ENCODE measurements at regions not wholly inside any gene's neighbourhood (a gene's known extent, or its start where the extent isn't known, plus 50 kb on each side); places are given as distances from the start of the nearest gene placed in this dataset.

- intact Hi-C loops (cut with micrococcal nuclease): no loop called here
Measured at GRCh38 chr2:236689393-236689700, 119.7 kb downstream of the ACKR3 start.

DNA sequence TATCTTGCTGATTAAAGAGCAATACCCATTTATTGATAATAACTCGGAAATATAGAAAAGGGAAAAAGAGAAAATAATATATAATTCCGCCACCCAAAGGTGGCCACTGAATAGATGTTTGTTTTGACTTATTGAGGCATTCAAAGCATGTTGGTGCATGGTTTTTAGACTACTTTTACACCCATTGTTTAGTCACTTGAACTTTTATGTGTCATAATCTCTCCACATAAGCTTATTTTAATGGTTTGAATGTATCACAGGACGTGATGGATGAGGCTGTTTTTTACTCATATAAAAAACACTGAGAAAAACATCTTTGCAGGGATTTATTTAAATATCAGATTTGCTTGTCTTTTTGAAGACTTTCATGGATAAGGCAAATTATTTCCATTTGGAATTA is 120.4 kb downstream of the ACKR3 start:
- intact Hi-C loops (cut with micrococcal nuclease): no loop called here

DNA sequence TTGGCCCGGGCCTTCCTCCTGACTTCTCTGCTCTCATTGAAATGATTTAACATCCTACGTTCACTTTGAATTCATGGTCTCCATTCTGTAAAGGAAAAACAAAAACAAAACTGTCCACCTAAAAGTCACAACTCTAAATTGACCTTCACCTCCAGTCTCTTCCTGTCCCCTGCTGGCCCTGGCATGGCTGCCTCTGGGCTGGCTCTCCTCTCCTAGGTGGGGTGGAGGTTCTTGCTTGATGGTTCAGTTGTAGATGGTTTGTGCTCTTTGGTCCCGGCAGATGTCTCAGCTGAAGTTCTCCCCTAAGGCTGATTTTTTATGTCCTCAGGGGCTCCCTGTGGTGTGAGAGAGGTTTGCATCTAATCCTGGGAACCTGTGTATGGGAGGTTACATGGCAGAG is 121.1 kb downstream of the ACKR3 start:
- intact Hi-C loops (cut with micrococcal nuclease): no loop called here

GRCh38 chr2:236691799-236692167 is 122.2 kb downstream of the ACKR3 start:
- intact Hi-C loops (cut with micrococcal nuclease): no loop called here

DNA sequence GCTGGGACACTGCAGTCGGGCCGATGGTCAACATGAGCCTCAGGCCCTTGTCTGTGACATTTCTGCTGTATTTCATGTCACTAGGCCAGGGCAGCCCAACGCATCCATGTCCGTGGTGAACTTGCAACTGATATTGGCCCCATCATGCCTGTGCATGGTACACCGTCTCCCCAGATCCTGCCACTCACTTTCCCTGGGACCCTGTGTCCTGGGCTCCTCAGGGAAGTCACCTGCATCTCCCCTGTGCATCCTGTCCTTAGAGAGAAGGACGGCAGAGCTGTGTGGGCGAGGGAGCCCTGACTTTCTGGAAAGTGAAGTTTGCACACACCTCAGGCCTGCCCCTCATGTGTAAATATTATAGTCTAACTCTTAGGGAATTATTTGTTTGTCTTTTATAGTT is 123.3 kb downstream of the ACKR3 start:
- intact Hi-C loops (cut with micrococcal nuclease): no loop called here

DNA sequence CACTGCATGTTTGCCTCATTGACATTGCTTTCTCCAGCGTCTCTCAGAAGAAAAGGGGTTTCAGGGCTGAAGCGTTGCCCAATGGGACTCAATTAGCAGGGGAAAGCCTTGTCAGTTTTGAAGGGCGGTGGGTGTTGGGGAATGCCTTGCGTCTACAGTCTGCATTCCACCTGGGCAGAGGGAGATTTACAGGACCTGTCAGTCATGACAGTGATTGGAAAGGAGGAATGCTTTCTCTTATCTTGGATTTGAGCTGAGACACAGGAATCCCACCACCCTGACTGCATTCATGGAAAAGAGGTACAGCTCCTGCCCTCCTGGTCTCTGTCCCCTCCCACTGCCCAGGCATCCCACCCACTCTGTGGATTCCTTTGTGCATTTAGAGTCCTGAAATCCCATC is 123.9 kb downstream of the ACKR3 start:
- intact Hi-C loops (cut with micrococcal nuclease): no loop called here

- intact Hi-C loops (cut with micrococcal nuclease): no loop called here
Measured at GRCh38 chr2:236694146-236694888, 124.7 kb downstream of the ACKR3 start.

GRCh38 chr2:236696834-236697233 is 127.2 kb downstream of the ACKR3 start:
- intact Hi-C loops (cut with micrococcal nuclease): no loop called here

DNA sequence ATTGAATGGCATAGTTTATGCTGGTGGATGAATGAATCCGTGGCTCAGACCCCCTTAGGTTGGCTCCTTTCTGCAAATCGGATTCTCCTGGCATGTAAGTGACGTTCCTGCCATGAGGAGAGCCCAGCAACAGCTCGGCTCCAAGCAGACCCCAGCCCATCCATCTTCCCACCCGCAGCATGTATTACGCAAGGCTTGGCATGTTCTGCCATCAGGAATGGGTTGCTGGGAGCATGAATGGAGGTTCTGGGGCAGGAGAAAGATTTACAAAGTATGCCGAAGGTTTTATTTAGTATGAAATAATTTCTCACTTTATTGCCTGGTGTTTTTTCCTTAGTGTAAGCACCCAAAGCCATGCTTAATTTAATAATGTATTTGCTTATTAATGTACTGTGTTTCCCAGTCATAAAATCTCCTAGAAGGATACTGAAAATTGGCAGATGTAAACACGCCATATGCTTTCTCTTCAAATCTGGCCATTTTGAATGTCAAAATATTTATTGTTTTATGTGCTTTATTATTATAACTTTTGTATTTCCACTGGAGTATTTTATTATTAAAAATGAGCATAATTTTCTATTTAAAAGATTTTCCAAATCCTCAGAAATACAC is 128.5 kb downstream of the ACKR3 start:
- intact Hi-C loops (cut with micrococcal nuclease): no loop called here

- intact Hi-C loops (cut with micrococcal nuclease): no loop called here
Measured at GRCh38 chr2:236700703-236701102, 131.1 kb downstream of the ACKR3 start.

GRCh38 chr2:236702657-236703372 is 133.2 kb downstream of the ACKR3 start:
- intact Hi-C loops (cut with micrococcal nuclease): no loop called here

DNA sequence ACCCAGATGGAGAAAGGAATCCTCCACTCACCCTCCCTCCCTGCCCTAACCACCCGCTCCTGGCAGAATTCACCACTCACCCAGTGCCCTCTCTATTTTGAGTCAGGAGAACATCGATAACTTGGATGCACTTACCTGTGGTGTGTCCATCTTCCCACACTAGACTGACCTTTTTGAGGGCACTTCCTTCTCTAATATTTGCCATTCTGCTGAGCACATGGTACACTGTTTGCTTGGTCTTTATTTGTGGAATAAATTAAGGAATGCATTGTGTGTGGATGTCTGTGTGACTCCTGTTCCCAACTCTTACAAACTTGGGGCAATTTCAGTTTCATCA is 133.7 kb downstream of the ACKR3 start:
- intact Hi-C loops (cut with micrococcal nuclease): no loop called here

DNA sequence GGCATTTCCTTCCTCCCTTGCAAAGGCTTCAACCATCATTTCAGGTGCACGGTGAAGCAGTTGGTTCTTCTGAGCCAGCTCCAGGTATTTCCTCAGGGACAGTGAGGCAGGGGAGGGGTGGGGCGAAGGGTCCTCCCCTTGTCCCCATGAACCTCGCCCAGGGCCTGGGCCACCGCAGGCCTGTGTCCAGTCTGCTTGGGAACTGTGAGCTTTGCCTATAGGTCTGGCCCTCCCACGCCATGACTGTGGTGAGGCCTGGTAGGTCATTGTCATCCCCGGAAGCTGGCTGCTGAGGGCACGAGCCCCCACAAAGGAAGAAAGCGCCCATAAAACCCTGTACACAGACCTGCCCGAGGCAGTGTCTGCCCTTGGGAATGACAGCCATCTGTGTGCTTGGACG is 134.3 kb downstream of the ACKR3 start:
- intact Hi-C loops (cut with micrococcal nuclease): no loop called here

- intact Hi-C loops (cut with micrococcal nuclease): no loop called here
Measured at GRCh38 chr2:236704887-236705286, 135.3 kb downstream of the ACKR3 start.

- intact Hi-C loops (cut with micrococcal nuclease): no loop called here
Measured at GRCh38 chr2:236705295-236706105, 135.9 kb downstream of the ACKR3 start.

DNA sequence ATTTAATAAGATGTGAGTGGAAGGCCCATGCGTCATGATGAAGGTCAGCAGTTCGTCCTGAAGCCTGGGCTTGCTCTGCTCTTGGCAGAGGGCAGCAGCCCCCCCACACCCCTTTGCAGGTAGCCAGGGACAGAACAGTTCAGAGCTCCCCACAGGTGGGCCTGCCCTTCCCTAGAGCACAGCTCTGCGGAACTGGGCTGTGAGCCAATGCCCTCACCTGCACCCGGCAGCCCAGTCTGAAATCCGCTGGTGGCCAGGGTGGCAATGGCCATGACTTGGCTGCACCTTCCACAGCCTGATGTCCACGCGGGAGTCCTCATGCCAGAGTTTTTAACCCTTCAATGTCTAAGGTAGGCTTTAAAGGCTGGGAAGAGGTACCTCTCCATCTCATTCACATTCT is 136.7 kb downstream of the ACKR3 start:
- intact Hi-C loops (cut with micrococcal nuclease): no loop called here

- intact Hi-C loops (cut with micrococcal nuclease): no loop called here
Measured at GRCh38 chr2:236706803-236707202, 137.2 kb downstream of the ACKR3 start.

DNA sequence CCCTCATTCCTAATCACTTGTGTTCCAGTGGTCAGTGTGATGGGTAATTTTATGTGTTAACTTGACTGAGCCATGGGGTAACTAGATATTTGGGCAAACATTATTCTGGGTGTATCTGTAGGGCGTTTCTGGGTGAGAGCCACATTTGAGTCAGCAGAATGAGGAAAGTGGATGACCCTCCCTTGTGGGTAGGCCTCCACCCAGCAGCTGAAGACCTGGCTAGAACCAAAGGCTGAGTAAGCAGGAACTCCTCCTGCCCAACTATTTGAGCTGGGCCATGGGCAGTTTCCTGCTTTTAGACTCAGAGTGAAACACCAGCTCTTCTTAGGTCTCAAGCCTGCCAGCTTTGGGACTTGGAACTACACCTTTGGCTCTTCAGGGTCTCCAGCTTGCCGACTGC is 141.8 kb downstream of the ACKR3 start:
- intact Hi-C loops (cut with micrococcal nuclease): no loop called here

DNA sequence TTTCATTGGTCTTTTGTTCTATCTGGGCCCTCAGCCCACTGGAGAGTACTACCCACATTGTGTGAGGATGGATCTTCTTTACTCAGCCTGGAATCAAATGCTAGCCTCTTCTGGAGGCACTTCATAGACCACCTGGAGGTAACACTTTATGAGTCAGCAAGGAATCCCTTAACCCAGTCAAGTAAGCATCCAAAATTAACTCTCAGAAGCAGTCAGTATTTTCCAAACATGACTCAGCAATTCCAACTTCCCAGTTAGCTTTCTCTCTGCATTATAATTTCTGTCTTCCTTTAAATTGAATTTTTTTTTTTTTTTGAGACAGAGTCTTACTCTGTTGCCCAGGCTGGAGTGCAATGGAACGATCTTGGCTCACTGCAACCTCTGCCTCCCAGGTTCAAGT is 142.7 kb downstream of the ACKR3 start:
- intact Hi-C loops (cut with micrococcal nuclease): no loop called here

DNA sequence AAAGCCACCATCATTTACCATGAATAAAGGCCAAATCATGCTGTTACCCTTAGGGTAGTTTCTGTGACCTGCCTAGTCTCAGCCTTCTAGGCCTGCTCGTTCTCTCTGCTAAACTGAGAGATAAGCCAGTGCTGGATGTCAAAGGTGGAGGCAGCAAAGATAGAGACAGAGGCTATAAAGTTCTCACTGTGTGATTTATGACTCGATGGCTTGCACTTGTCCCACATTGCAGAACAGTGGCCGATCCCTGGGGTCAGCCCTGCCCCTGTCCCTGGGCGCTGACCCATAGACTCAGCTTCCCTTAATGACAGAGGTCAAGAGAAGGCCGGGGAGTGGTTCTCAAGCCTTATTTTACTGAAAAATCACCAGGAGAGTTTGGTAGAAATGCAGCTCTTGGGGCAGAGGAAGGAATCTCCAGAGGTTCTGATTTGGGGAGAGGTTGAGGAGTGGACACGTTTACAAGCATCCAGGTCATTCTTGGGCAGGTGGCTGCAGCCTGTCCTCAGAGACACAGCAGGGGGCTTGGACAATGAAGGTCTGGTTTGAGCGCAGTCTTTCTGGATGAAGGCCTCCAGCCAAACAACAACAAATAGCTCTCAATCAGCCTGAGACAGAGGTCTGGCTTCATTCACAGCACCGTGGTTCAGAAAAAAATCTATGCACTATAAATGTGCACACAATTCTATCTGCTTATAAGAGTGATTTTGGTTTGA is 143.5 kb downstream of the ACKR3 start:
- intact Hi-C loops (cut with micrococcal nuclease): no loop called here

GRCh38 chr2:236714080-236714479 is 144.5 kb downstream of the ACKR3 start:
- intact Hi-C loops (cut with micrococcal nuclease): no loop called here

- intact Hi-C loops (cut with micrococcal nuclease): no loop called here
Measured at GRCh38 chr2:236715077-236715476, 145.5 kb downstream of the ACKR3 start.
